ENCODE measurements at regions not wholly inside any gene's neighbourhood (a gene's known extent, or its start where the extent isn't known, plus 50 kb on each side); places are given as distances from the start of the nearest gene placed in this dataset.

DNA sequence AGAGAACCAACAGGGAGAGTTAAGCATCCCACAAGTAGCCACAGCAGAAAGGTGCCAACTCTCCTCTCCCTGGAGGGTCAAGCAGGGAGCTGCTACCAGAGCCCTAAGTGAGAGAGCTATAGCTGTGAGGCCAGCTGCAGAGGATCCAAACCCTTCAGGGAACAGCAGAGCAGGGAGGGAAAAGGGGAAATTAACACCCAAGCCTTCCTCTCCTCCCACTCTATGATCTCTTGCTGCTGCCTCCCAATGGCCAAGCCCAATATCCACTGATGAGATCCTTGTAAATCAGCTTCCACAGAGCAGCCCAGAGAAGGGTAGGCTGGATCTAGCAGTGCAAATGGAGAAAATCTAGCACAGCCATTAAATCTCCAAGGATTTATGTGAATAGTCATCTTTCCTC, 68.2 kb upstream of the THBS1 start:
- no peak for TF ChIP-seq YY1 (IDR thresholded peaks at IDR 0.05; ENCODE audit: insufficient read depth, insufficient read length)
- no peak for TF ChIP-seq ZNF274 (IDR thresholded peaks at IDR 0.05; ENCODE audit: low read depth, low read length)
- no peak for TF ChIP-seq SUZ12 (IDR thresholded peaks at IDR 0.05; ENCODE audit: extremely low read depth, insufficient read depth, insufficient read length)
